Right lobe of liver (tissue), 4 donors: ENCODE measurements at regions not wholly inside any gene's neighbourhood (a gene's known extent, or its start where the extent isn't known, plus 50 kb on each side); places are given as distances from the start of the nearest gene placed in this dataset.

ENCODE experiments used
- CTCF ChIP-seq, 4 donors: fragments of 200-600 bp in 3 of 4; fragments of 450-650 bp in 1 of 4; IDR thresholded peaks; one replicate each; pipeline versions ENCODE4 v1.5.1 to v1.8.0; 2016 to 2022; ENCODE audit warnings: antibody characterized with exemption in 4 of 4, mild to moderate bottlenecking in 2 of 4
- POLR2A ChIP-seq: fragments of 450-650 bp; IDR thresholded peaks from one replicate; pipeline ENCODE4 v1.6.1; 2017; ENCODE audit warnings: antibody characterized with exemption, mild to moderate bottlenecking
- donor health status: DM: no; HTN: no; CAD: no.
- donor health status: DM: no; HTN: no; CAD: no.
- donor health status: DM: no; HTN: yes; CAD: no.

DNA sequence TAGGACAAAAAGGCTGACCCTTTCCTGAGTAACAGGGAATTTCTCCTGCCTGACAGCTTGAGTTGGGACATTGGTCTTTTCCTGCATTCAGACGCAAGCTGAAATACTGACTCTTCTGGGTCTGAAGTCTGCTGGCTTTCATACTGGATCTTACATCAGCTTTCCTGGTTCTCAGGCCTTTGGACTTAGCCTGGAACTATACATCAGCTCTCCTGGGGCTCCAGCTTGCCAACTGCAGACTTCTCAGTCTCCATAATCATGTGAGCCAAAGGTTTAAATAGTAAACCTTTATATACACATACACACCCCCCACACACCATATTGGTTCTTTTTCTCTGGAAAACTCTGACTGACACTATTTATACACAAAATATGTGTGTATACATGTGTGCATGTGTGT, 59.0 kb upstream of the KCND3 start:
- no peak for TF ChIP-seq CTCF (IDR thresholded peaks at IDR 0.05)
- TF ChIP-seq POLR2A = no peak
